DMS79 treated with DMSO at 0.1 percent for 48 hours (cell line): ENCODE measurements at regions not wholly inside any gene's neighbourhood (a gene's known extent, or its start where the extent isn't known, plus 50 kb on each side); places are given as distances from the start of the nearest gene placed in this dataset.
"Not testable (repeated sequence)": the region's sequence is repeated elsewhere in the genome, so short reads cannot be mapped to it uniquely, and the experiment has no call there.

Experiments
- DNase-seq: peaks from one replicate; lab custom pipeline; 2025; lab: John Stamatoyannopoulos, UW

DNA sequence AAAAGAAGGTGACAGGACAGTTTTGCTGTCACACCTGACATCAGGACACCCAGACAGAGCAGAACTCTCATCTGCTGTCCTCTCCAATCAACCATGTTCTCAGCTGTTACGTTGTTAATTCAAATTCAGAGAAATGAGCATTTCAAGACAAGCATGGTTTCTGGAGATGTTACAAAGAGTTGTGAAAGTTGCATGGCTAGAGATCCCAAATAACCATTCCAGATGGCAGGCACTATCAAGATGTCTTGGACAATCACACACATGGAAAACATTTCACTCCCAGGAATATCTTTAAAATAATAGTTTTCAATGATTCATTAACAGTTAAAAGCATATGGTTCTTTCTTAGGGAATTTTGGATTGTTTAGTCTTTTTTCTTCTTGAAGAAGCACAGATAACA is 533.1 kb downstream of the AGTPBP1 start:
- no peak for DNase-seq

DNA sequence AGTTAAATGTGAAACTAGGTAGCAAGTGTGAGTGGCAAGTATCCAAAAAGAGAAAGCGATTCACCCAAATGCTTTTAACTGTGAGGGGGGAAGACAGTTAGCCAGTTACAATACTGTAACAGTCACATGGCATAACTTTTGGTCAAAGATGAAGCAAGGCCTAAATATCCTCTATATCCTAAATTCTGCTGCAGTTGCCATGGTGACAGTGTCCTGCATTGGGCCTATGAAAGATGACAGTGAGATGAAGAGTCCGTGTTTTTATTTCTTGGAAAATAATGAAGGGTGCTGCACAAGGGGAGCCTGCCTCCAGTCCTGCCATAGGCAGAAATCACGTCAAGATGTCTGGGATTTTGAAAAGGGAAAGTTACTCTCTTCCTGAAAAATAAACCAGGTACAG is 534.6 kb downstream of the NTRK2 start:
- DNase-seq, result no peak

DNA sequence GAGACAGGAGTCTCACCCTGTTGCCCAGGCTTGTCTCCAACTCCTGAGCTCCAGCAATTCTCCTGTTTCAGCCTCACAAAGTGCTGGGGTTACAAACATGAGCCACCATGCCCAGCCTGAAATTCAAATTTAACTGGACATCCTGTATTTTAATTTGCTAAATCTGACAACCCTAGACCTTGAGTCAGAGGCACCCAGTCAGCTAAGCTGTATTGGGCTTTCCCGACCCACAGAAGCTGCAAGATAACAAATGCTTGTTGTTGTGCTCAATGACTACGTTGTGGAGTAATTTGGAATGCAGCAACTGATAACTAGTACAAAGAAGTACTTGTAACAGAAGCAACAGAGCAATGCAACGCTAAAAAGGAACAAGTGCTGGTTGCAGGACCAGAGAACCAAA is 533.1 kb downstream of the NTRK2 start:
- no peak for DNase-seq

DNA sequence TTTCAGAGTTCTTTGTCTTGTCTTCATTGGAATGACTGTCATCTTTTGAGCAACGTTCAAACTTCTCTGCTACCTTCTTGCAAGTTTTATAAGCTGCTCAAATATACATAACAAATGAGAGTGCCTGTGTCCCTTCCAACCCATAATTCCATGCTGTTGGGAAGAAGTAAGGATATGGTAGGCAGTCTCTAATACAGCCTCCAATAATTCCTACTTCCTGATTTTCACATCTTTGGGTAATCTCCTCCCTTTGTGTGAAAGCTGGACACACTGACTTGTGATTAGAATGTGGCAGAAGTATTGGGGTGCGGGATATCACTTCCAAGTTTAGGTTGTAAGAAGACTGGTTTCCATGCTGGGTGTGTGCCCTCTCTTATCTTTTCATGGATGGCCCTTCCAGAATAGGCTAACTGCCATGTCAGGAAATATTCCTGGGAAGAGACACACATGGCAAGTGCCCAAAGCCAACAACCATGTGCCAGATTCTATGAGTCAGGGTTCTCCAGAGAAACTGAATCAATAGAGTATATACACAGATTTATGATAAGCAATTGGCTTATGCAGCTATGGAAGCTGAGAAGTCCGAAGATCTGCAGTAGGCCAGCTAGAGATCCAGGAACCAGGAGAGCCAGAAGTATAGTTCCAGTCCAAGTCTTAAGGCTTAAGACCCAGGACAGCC is 531.3 kb downstream of the NTRK2 start:
- DNase-seq, result no peak

DNA sequence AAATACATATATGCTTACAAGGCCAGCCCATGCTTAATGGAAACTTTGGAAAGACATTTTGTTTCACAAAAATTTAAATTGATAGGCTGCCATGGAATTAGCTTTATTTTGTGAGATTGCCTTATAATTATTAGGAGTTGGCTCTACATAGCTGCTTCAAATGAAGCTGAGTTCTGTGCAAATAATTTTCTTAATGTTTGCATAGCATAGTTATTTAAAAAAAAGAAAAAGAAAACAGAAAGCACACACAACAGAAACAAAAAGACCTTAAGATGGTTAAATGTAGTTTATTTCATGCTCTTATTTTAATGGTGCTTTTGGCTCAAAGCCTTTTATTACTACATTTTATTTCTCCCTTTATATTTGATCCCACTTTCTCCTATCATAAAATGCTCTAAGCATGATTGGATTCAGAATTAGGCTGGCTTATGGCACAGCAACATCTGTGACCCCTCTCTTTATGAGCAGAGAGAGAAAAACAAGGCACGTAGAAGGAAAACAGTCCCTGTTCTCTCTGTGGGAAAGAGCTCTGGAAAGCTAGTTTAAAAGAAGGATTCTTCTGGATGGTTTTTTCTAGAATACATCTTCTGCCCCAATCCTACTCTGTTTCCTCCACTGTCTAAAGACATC is 530.5 kb downstream of the NTRK2 start:
- DNase-seq, result no peak

DNA sequence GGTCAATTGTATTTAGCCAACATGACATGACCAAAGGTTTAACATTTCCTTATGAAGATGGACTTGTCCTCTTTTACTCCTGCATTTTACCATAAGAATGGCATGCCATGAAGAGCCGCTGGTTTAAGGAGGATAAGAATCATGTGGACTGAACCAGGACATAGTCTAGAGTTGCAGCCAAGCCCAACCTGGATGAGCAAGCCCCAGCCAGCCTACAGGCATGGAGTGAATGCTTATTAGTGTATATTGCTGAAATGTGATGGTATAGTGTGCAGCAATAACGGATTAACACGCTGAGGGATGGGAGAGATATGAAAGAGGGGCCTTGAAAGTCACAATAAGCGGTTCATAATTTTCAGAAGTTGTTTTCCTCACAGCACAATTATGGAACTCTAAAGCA is 523.2 kb downstream of the NTRK2 start:
- no peak for DNase-seq

DNA sequence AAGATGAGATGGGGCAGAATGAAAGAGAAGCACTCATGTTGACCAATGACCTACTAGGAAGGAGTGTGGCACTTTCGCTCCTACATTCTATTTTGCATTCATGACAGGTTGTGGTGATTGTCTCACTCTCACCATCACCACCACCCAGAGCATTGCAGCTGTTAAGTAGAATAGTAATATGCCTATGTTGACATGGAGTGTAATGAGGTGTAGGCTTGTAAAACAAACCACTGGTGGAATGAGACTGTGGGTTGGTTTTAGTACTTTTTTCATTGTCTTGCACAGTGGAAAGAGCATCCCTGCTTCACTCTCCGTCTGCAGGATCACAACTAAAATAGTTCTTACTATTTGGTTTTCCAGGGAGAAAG is 516.7 kb downstream of the NTRK2 start:
- no peak for DNase-seq

DNA sequence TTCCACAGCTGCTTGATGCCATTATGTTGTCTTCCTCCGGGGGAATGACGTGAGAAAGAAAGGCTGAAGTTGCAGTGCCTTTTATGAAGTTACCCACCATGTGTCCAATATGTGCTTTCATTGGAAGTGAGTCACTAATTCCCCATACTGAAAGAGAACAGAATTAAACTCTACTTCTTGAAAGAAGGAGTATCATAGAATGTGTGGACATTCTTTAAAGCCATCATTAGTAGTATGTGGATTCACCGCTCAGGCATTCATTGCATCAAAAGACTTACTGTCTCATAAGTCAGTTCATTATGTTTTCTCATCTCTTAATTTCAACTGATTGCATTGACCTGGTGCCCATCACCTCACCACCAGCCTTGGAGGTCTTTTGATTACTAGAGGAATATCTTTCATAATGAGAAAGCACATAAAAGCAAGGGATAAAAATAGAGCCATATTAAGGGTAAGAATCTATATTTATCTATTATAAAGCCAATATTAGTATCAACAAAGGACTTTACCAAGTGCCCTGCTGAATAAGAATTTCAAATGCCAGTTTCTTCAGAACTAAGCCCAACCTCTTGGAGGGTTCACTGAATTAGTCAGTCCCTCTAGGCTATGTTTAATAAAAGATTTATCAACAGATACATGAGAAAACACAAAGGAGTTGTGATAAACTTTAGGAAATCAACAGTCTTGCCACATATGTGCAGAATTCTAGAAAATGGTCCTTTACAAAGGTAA is 516.1 kb downstream of the NTRK2 start:
- DNase-seq, result no peak

DNA sequence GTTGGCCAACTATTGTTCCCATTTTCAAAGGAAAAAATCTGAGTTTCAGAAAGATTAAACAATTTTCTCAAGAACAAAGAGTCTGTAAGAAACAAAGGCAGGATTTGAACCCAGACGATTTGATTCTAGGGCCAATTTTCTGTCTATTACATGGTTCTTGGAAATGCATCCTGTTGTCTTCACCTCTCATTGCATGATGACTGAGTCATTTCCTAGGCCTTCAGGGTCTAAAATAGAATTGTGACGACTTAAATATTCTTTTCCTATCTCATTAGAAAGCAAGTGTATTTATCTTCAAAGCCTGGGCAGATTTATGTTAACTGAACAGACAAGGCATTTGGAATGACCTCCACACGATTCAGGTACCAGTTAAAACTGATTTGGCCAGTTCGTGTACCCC is 512.9 kb downstream of the NTRK2 start:
- no peak for DNase-seq

DNA sequence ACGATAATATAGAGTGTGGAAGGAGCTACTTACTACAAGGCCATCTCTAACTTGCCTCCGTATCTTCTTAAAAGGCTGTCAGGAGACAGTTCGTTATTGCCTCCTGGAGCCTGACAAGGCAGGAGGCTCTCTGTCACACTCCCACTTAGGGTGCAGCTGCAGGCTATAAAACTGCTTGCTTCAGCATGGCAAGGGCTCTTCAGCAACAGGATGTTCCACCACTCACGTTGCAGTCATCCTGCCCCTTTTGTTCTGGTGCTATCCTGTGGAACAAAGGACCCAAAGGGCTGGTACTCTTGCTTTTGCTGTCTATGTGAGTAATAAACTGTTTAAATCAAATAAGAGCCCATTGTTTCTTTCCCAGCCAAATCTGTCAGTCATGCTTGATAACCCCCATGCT is 508.9 kb downstream of the NTRK2 start:
- DNase-seq, result peak; percentile 63

DNA sequence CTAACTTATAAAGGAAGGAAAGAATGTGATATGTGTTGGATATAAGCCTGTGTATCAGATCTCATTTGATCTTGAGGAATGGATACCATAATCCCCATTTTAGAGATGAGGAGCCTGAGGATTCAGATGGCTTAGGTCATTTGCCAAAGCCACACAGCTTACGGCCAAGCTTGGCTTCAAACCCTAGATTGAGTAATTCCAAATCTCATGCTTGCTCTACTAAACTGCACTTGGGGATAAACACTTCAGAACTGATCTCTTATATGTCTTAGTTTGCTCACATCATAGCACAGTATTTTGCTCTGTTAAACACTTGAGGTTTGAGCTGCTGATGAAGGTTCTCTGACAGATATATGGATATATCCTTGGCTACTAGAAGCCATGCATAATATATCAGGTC is 504.4 kb downstream of the NTRK2 start:
- DNase-seq, result no peak

DNA sequence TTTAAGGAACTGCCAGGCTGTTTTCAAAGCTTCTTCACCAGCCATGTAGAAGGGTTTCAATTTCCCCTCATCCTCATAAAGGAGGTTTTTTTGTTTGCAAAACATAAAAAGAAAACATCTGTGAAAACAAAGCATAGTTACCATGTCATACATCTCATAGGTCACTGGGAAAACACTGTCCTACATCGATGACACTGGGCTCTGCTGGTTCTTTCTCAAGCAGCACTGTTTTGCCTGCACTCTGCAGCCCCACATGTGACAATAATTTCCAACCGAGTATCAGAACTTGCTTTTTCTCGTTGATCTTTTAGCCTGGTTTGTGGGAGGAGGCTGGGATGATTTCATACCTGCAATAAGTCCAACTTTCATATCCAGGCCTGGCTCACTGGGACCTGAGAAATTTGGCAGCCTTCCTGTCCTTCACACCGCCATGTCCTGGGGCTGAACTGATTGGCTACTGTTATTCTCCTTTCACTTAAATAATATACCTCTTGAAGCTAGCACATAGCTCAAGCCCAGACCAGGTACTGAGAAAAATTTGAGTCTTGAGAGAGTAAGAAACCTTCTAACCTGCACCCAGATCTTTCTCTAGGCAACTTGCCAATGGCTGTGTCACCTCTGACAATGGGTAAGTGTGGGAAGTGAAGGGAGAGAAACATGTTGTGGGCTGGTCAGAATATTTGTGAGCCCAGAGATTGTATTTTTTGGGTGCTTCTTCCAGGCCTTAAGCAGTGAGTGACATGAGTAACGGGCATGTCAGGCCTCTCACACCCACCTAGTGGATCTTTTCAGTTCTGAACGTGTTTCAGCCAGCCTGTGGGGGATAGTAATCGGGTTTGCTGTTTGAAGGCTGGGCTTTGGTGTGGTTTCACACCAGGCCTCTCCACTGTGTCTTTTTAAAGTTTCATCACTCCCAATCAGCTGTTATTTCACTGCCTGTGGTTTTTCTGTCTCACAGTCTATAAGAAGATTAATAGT is 502.8 kb downstream of the NTRK2 start:
- no peak for DNase-seq

DNA sequence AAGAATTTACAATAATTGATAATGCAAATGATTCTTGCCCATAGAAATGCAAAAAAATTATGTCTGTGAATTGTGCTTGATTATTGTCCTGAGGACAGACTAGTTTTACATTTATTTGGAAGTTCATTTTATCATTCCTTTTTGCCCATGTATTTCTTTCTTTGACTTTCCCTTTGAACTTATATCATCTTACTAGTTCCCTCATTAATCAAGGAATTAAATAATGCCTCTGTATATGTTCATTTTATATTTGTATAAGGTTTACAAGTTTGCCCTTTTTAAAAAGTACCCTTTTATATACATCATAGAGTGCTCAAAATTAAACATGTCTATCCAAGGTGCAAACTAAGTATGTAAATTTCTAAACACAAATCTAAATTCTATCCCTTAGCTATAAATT is 501.6 kb downstream of the NTRK2 start:
- DNase-seq, result no peak

DNA sequence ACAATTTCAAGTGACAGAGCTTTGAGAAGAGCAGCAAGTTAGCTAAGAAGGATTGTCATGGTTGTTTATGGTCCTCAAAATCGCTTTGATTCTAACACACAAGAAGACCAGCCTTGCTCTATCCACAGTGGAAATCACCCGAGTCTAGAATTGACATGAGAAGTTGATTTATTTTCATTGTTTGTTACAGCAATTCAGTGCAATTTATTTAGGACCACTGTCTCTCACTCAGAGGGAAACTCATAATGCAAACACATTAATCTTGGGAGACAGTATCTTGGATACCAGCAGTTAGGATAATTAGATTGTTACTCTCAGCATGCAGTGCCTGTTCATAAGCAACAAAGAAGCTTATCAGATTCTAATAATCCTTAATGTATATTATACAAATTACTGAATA is 498.9 kb downstream of the NTRK2 start:
- no peak for DNase-seq

DNA sequence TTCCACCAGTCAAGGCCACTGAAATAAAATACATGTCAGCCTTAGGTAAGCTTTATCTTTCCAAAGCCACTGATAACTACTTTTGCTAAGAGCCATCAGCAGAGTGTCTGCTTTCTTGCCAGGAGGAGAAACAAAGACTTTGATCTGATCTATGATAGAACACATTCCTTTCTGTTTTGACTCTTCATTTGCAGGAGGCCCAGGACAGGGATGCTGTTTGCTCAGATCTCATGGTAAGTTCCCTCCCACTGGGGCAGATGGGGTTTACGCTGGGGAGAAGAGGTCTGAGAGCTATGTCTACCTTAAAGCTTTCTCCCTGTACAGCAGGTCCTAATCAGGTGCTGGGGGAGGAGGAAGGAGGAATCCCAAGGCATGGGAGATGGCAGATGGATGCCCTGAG is 497.6 kb downstream of the NTRK2 start:
- no peak for DNase-seq

DNA sequence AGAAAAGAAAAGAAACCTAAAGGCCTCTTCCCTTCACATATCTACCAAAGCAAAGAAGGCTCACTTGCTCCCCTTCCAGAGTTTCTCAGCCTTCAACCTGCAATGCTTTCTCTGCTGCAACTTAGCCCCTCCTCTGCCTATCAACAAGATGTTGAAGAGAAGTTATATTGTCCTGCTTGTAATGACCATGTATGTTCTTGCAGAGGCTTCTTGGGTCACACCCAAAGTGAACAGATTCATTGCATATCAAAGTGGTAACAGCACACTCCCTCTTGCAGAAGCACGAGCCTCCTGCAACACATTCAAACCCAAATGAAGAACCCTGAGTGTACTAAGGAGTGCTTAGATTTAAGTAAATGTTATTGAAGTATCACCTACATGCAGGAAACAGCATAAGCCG is 494.3 kb downstream of the NTRK2 start:
- DNase-seq, result no peak

DNA sequence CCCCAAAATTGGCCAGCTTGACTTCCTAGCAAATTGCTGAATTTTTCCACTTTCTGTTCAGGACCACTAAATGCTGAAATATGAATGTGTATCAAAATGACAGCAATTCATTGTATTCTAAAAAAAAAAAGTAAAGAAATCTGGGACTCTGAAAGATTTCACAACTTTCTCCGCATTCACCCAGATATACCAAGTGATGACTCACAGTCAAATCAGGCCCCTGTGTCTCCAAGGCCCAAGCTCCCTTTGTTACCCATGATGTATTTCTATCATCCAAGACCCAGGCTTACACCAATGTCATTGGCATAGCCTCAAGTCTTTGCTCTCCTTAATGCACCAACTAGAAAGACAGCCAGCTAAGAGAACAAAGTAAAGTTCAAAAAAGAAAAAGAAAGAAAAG is 493.9 kb downstream of the NTRK2 start:
- DNase-seq, result no peak

DNA sequence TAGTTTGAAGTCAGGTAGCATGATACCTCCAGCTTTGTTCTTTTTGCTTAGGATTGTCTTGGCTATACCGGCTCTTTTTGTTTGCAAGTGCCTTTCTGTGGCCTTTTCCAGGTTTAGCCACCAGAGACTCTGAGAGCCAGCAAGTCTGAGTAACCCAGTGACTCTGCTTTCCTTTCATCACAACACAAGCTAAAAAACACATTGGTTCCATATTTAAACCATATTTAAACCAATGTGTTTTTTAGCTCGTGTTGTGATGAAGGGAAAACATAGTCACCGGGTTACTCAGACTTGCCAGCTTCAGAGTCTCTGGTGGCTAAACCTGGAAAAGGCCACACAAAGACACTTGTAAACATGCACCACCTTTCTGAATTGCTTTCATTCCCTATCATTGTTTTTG is 493.3 kb downstream of the NTRK2 start:
- DNase-seq, result no peak

DNA sequence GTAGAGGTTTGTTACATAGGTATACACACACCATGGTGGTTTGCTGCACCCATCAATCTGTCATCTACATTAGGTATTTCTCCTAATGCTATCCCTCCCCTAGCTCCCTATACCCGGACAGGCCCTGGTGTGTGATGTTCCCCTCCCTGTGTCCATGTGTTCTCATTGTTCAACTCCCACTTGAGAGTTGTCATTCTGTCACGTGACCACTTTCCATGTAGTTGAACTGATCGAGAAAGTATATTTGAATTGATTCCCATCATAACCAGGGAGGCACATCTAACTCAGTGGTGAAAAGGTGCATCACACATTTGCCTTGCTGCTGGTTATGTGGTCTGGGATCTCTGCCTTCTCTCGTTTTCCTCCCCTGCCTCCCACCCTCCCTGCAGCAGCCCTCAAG is 491.4 kb downstream of the NTRK2 start:
- DNase-seq, result not testable (repeated sequence)

DNA sequence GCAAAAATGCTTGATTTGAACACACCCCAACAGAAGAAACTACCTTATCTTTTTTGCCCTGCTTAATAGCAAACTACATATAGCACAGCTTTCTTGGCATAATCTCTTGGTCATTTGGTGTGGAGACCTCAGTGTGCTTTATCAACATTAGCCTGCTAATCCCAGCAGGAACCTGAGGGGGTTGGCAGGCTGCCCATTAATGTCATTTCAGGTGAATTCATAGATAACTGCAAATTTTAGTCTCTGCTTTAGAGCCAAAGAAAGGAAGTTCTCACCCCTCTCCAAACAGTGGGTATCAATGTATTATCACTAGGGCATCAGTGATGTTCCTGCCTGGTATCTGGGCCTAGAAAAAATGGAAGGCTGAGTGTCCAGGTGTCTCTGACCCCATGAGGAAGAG is 489.0 kb downstream of the NTRK2 start:
- no peak for DNase-seq

DNA sequence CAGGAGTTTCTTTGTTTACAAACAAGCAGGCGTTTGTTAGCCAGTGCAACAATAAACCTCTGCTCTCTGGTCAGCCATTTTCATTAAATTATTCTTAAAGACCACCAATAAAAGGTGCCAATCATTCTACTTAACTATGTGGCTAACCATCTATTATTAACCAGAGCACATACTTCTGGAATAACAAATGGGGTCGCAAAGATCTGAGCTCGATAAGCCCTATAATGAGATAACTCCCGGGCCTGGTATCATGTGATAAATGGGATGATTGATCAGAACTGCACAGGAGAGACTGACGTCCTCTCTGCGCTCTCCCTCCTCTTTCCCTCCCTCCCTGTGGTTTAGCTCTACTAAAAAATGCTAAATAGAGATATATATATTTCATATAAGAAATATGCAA is 488.2 kb downstream of the NTRK2 start:
- DNase-seq, result no peak

DNA sequence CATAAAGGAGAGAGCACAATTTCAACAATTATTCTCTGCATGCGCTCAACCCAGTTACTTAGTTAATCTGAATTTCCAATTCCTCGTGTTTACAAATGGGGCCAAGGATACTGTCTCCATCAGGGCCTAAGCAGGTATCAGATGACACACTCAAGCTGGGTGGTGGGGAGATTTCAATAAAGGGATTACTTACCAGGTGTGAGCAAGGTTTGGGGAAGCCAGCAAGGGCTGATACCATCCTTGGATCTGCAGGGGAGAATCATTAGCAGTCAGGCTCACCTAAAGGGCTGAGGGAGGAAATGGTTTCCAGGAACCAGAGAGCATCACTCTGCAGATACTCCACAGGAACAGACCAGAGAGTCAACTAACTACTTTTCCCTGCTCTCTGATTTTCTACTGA is 487.1 kb downstream of the NTRK2 start:
- no peak for DNase-seq
